ENCODE measurements at regions not wholly inside any gene's neighbourhood (a gene's known extent, or its start where the extent isn't known, plus 50 kb on each side); places are given as distances from the start of the nearest gene placed in this dataset.
A peak's percentile ranks its signal among the peaks of the same experiment; 100 is the strongest.
"Not testable (repeated sequence)": the region's sequence is repeated elsewhere in the genome, so short reads cannot be mapped to it uniquely, and the experiment has no call there.

- no peak for DNase-seq
Measured at GRCh38 chr1:5623399-5623798, 368.8 kb downstream of the NPHP4 start.

- no peak for DNase-seq
Measured at GRCh38 chr1:5622412-5622811, 369.8 kb downstream of the NPHP4 start.

GRCh38 chr1:5621692-5622091 lies 370.5 kb downstream of the NPHP4 start:
- no peak for DNase-seq

GRCh38 chr1:5620997-5621396 lies 371.2 kb downstream of the NPHP4 start:
- peak; percentile 79 for DNase-seq

GRCh38 chr1:5620418-5620817 lies 371.8 kb downstream of the NPHP4 start:
- DNase-seq: no peak

GRCh38 chr1:5619469-5619868 lies 372.8 kb downstream of the NPHP4 start:
- DNase-seq: no peak

GRCh38 chr1:5617546-5617945 lies 374.7 kb downstream of the NPHP4 start:
- DNase-seq: peak; percentile 84

GRCh38 chr1:5617179-5617520 lies 375.1 kb downstream of the NPHP4 start:
- DNase-seq: no peak

- DNase-seq: no peak
Measured at GRCh38 chr1:5616366-5617178, 375.7 kb downstream of the NPHP4 start.

- no peak for DNase-seq
Measured at GRCh38 chr1:5615076-5615475, 377.1 kb downstream of the NPHP4 start.

GRCh38 chr1:5613900-5614299 lies 378.3 kb downstream of the NPHP4 start:
- no peak for DNase-seq

- no peak for DNase-seq
Measured at GRCh38 chr1:5611851-5612250, 380.4 kb downstream of the NPHP4 start.

GRCh38 chr1:5611431-5611830 lies 380.8 kb downstream of the NPHP4 start:
- no peak for DNase-seq

GRCh38 chr1:5610432-5610831 lies 381.8 kb downstream of the NPHP4 start:
- DNase-seq: no peak

GRCh38 chr1:5603353-5604104 lies 388.7 kb downstream of the NPHP4 start:
- DNase-seq: no peak

GRCh38 chr1:5602718-5603117 lies 389.5 kb downstream of the NPHP4 start:
- not testable (repeated sequence) for DNase-seq

GRCh38 chr1:5601516-5601915 lies 390.7 kb downstream of the NPHP4 start:
- DNase-seq: no peak

GRCh38 chr1:5599541-5599940 lies 392.7 kb downstream of the NPHP4 start:
- DNase-seq: no peak

- no peak for DNase-seq
Measured at GRCh38 chr1:5598824-5599395, 393.3 kb downstream of the NPHP4 start.

GRCh38 chr1:5597991-5598823 lies 394.0 kb downstream of the NPHP4 start:
- DNase-seq: peak; percentile 54

GRCh38 chr1:5597171-5597850 lies 394.9 kb downstream of the NPHP4 start:
- DNase-seq: peak; percentile 56

- DNase-seq: no peak
Measured at GRCh38 chr1:5596651-5597050, 395.6 kb downstream of the NPHP4 start.
